DOHH2 (cell line): ENCODE measurements at regions not wholly inside any gene's neighbourhood (a gene's known extent, or its start where the extent isn't known, plus 50 kb on each side); places are given as distances from the start of the nearest gene placed in this dataset.

Source experiments
- H3F3A ChIP-seq: fragments of 200-600 bp; sonication (generic), shearing (Covaris generic); 2 replicates; pipeline ENCODE4 v1.6.0; 2016; ENCODE audit warnings: antibody characterized with exemption, mild to moderate bottlenecking; ENCODE audit not compliant: control insufficient read depth, insufficient read depth
- H3K27ac ChIP-seq: fragments of 200-600 bp; sonication (generic); 2 replicates; pipeline ENCODE4 v1.5.1; 2014; ENCODE audit warnings: low read depth, mild to moderate bottlenecking, low read length, moderate library complexity
- H3K27me3 ChIP-seq: fragments of 200-600 bp; sonication (generic); 2 replicates; pipeline ENCODE4 v1.6.1; 2014; ENCODE audit warnings: mild to moderate bottlenecking, low read length, mixed read lengths; ENCODE audit not compliant: control insufficient read depth
- H3K36me3 ChIP-seq: fragments of 200-600 bp; sonication (generic); 2 replicates; pipeline ENCODE4 v1.6.1; 2014; ENCODE audit warnings: mild to moderate bottlenecking, low read length, moderate library complexity, mixed read lengths; ENCODE audit not compliant: control insufficient read depth
- H3K4me1 ChIP-seq: fragments of 200-600 bp; sonication (generic); 2 replicates; pipeline ENCODE4 v1.6.1; 2014; ENCODE audit warnings: mild to moderate bottlenecking, low read length, mixed read lengths; ENCODE audit not compliant: control insufficient read depth
- H3K4me2 ChIP-seq: fragments of 200-600 bp; sonication (generic); 2 replicates; pipeline ENCODE4 v1.6.0; 2014; ENCODE audit warnings: mild to moderate bottlenecking, low read length, moderate library complexity
- H3K4me3 ChIP-seq: fragments of 200-600 bp; sonication (generic); 2 replicates; pipeline ENCODE4 v1.5.1; 2014; ENCODE audit warnings: mild to moderate bottlenecking, low read length, mixed read lengths
- H3K79me2 ChIP-seq: fragments of 200-600 bp; sonication (generic); 2 replicates; pipeline ENCODE4 v1.6.1; 2014; ENCODE audit warnings: mild to moderate bottlenecking, low read length, mixed read lengths; ENCODE audit not compliant: control insufficient read depth
- H3K9me2 ChIP-seq: fragments of 200-600 bp; sonication (generic); replicated peaks from 2 replicates; pipeline ENCODE4 v1.6.1; 2014; ENCODE audit warnings: mild to moderate bottlenecking, low read length, mixed read lengths; ENCODE audit not compliant: control insufficient read depth
- H3K9me3 ChIP-seq: fragments of 200-600 bp; sonication (generic); 2 replicates; pipeline ENCODE4 v1.6.1; 2014; ENCODE audit warnings: antibody characterized with exemption, low read length, mixed read lengths; ENCODE audit not compliant: control insufficient read depth, insufficient read depth
- H4K20me1 ChIP-seq: fragments of 200-600 bp; sonication (generic); 2 replicates; pipeline ENCODE4 v1.6.0; 2014; ENCODE audit warnings: low read depth, mild to moderate bottlenecking, antibody characterized with exemption, low read length, moderate library complexity; ENCODE audit not compliant: control insufficient read depth, insufficient read depth
- CTCF ChIP-seq: fragments of 200-600 bp; sonication (generic); IDR thresholded peaks from one replicate; pipeline ENCODE4 v1.5.1; 2014; ENCODE audit warnings: antibody characterized with exemption, mild to moderate bottlenecking, low read depth, low read length; ENCODE audit not compliant: poor library complexity, severe bottlenecking
- EZH2phosphoT487 ChIP-seq: fragments of 200-600 bp; sonication (generic); IDR thresholded peaks from 2 replicates; pipeline ENCODE4 v1.6.1; 2017; ENCODE audit warnings: borderline replicate concordance, mild to moderate bottlenecking, antibody characterized with exemption, low read length, moderate library complexity, mixed read lengths

GRCh38 chr7:46079421-46079820 lies 158.3 kb upstream of the IGFBP3 start:
- Histone ChIP-seq H3K4me1 (no peaks in the 10 kb centered on the region), H3K9me2 (no peaks in the 10 kb centered on the region), H3K79me2 (no peaks in the 10 kb centered on the region), H3K27ac (no peak overlapping the region), H3K9me3 (no peaks in the 10 kb centered on the region), H3F3A (no peaks in the 10 kb centered on the region), H3K27me3 (no peaks in the 10 kb centered on the region), H3K4me3 (no peak overlapping the region), H3K36me3 (no peaks in the 10 kb centered on the region), H3K4me2 (no peak overlapping the region), H4K20me1 (no peaks in the 10 kb centered on the region)
- no peak for TF ChIP-seq CTCF
- TF ChIP-seq EZH2phosphoT487 = no peak

GRCh38 chr7:46076527-46076926 lies 155.5 kb upstream of the IGFBP3 start:
- Histone ChIP-seq H3K4me2 (no peak overlapping the region), H3K27ac (no peak overlapping the region), H3K4me3 (no peak overlapping the region), H3K9me2 (no peaks in the 10 kb centered on the region), H3K27me3 (no peaks in the 10 kb centered on the region), H3K9me3 (no peaks in the 10 kb centered on the region), H3K4me1 (no peaks in the 10 kb centered on the region), H4K20me1 (no peaks in the 10 kb centered on the region), H3K79me2 (no peaks in the 10 kb centered on the region), H3K36me3 (no peaks in the 10 kb centered on the region), H3F3A (no peaks in the 10 kb centered on the region)
- TF ChIP-seq EZH2phosphoT487 = no peak
- TF ChIP-seq CTCF = no peak

- Histone ChIP-seq H3K36me3 (no peaks in the 10 kb centered on the region), H4K20me1 (no peaks in the 10 kb centered on the region), H3K4me2 (no peak overlapping the region), H3K4me1 (no peaks in the 10 kb centered on the region), H3K79me2 (no peaks in the 10 kb centered on the region), H3F3A (no peaks in the 10 kb centered on the region), H3K9me3 (no peaks in the 10 kb centered on the region), H3K4me3 (no peak overlapping the region), H3K9me2 (no peaks in the 10 kb centered on the region), H3K27ac (no peak overlapping the region), H3K27me3 (no peaks in the 10 kb centered on the region)
- TF ChIP-seq EZH2phosphoT487 = no peak
- no peak for TF ChIP-seq CTCF
Measured at GRCh38 chr7:46072722-46073121, 151.7 kb upstream of the IGFBP3 start.

- H3F3A ChIP-seq = no peaks in the 10 kb centered on the region
- H4K20me1 ChIP-seq = no peaks in the 10 kb centered on the region
- no peaks in the 10 kb centered on the region for H3K9me3 ChIP-seq
- TF ChIP-seq CTCF = no peak
- no peak for TF ChIP-seq EZH2phosphoT487
- H3K4me1 ChIP-seq = no peaks in the 10 kb centered on the region
- no peak overlapping the region for H3K4me3 ChIP-seq
- H3K36me3 ChIP-seq = no peaks in the 10 kb centered on the region
- no peaks in the 10 kb centered on the region for H3K27me3 ChIP-seq
- no peak overlapping the region for H3K27ac ChIP-seq
- no peak overlapping the region for H3K4me2 ChIP-seq
- no peaks in the 10 kb centered on the region for H3K9me2 ChIP-seq
- H3K79me2 ChIP-seq = no peaks in the 10 kb centered on the region
Measured at GRCh38 chr7:46071601-46072000, 150.5 kb upstream of the IGFBP3 start.
